ENCODE measurements at regions not wholly inside any gene's neighbourhood (a gene's known extent, or its start where the extent isn't known, plus 50 kb on each side); places are given as distances from the start of the nearest gene placed in this dataset.
"Not testable (repeated sequence)": the region's sequence is repeated elsewhere in the genome, so short reads cannot be mapped to it uniquely, and the experiment has no call there.

GRCh38 chr4:33941854-33942253 is 2302.5 kb downstream of the ARAP2 start:
- no peak for DNase-seq (ENCODE audit: low spot score)
- TF ChIP-seq CTCF (IDR thresholded peaks at IDR 0.05) = no peak
- ATAC-seq (ENCODE audit: low FRiP score) = no peak

GRCh38 chr4:33948921-33949320 is 2295.4 kb downstream of the ARAP2 start:
- no peak for TF ChIP-seq CTCF (IDR thresholded peaks at IDR 0.05)
- DNase-seq (ENCODE audit: low spot score) (no peak), ATAC-seq (ENCODE audit: low FRiP score) (no peak)

GRCh38 chr4:33953848-33954247 is 2290.5 kb downstream of the ARAP2 start:
- DNase-seq (ENCODE audit: low spot score); ATAC-seq (ENCODE audit: low FRiP score): not testable (repeated sequence)

- TF ChIP-seq CTCF (IDR thresholded peaks at IDR 0.05) = no peak
- no peak for ATAC-seq (ENCODE audit: low FRiP score)
- no peak for DNase-seq (ENCODE audit: low spot score)
These were observed 2289.6 kb downstream of the ARAP2 start for GRCh38 chr4:33954759-33955158.

GRCh38 chr4:33959519-33959918 is 2284.8 kb downstream of the ARAP2 start:
- no peak for TF ChIP-seq CTCF (IDR thresholded peaks at IDR 0.05)
- no peak for DNase-seq (ENCODE audit: low spot score)
- no peak for ATAC-seq (ENCODE audit: low FRiP score)

- ATAC-seq (ENCODE audit: low FRiP score) (no peak), DNase-seq (ENCODE audit: low spot score) (no peak)
- no peak for TF ChIP-seq CTCF (IDR thresholded peaks at IDR 0.05)
These were observed 2282.6 kb downstream of the ARAP2 start for GRCh38 chr4:33961761-33962160.

GRCh38 chr4:33966808-33967207 is 2277.5 kb downstream of the ARAP2 start:
- ATAC-seq (ENCODE audit: low FRiP score) = no peak
- TF ChIP-seq CTCF (IDR thresholded peaks at IDR 0.05) = no peak

GRCh38 chr4:33974270-33974669 is 2270.0 kb downstream of the ARAP2 start:
- no peak for ATAC-seq (ENCODE audit: low FRiP score)
- DNase-seq (ENCODE audit: low spot score) = no peak
- no peak for TF ChIP-seq CTCF (IDR thresholded peaks at IDR 0.05)

More at GRCh38 chr4:33966808-33967207, 2277.5 kb downstream of the ARAP2 start:
- DNase-seq (ENCODE audit: low spot score) = no peak

Data from omental fat pad (tissue), 3 donors.